SH-SY5Y (cell line): ENCODE measurements at regions not wholly inside any gene's neighbourhood (a gene's known extent, or its start where the extent isn't known, plus 50 kb on each side); places are given as distances from the start of the nearest gene placed in this dataset.

Source experiments
- GATA2 ChIP-seq: IDR thresholded peaks from 2 replicates; pipeline ENCODE4 v1.6.1; 2011; ENCODE audit warnings: mild to moderate bottlenecking, low read depth, low read length
- GATA3 ChIP-seq: IDR thresholded peaks from 2 replicates; pipeline ENCODE4 v1.6.1; 2011; ENCODE audit warnings: low read depth, mild to moderate bottlenecking, low read length, moderate library complexity

- TF ChIP-seq GATA2 (no peak), GATA3 (no peak)
Observed at GRCh38 chr7:94104301-94104700, 100.1 kb upstream of the BET1 start.
